ENCODE measurements at regions not wholly inside any gene's neighbourhood (a gene's known extent, or its start where the extent isn't known, plus 50 kb on each side); places are given as distances from the start of the nearest gene placed in this dataset.
"Not testable (repeated sequence)": the region's sequence is repeated elsewhere in the genome, so short reads cannot be mapped to it uniquely, and the experiment has no call there.

DNA sequence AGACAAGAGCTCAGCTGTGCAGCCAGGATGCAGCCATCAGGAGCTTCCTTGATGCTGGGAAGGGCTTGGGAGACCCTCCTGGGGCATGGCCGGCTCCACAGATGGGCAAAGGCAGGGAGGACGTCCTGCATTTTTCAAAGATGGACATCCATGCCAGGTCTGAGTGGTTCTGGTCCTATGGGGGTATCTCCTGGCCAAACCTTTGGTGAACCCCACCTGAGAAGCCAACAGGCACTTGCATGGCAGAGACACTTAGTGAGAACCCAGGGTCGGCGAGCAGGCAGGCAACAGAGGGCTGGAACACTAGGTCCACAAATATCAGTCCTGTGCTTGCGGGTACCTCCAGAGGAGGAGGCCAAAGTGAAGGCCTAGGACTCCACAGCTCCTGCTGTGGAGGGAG, 70.0 kb downstream of the KCTD15 start:
- H3K4me1 ChIP-seq (ENCODE audit: control insufficient read depth, insufficient read depth, low read length), result peaks cover 18% of the 10 kb centered on the region
- H3K9me3 ChIP-seq (ENCODE audit: control insufficient read depth, insufficient read depth, low read depth, low read length), result no peaks in the 10 kb centered on the region
- H3K36me3 ChIP-seq (ENCODE audit: control insufficient read depth, insufficient read depth, low read length), result no peaks in the 10 kb centered on the region
- no peak overlapping the region for H3K4me3 ChIP-seq (ENCODE audit: low read depth, low read length)
- no peak overlapping the region for H3K27ac ChIP-seq (ENCODE audit: low read depth, low read length)
- no peaks in the 10 kb centered on the region for H3K27me3 ChIP-seq (ENCODE audit: control insufficient read depth, insufficient read depth, low read length)
- no peak overlapping the region for H3K9ac ChIP-seq (ENCODE audit: low read length)

DNA sequence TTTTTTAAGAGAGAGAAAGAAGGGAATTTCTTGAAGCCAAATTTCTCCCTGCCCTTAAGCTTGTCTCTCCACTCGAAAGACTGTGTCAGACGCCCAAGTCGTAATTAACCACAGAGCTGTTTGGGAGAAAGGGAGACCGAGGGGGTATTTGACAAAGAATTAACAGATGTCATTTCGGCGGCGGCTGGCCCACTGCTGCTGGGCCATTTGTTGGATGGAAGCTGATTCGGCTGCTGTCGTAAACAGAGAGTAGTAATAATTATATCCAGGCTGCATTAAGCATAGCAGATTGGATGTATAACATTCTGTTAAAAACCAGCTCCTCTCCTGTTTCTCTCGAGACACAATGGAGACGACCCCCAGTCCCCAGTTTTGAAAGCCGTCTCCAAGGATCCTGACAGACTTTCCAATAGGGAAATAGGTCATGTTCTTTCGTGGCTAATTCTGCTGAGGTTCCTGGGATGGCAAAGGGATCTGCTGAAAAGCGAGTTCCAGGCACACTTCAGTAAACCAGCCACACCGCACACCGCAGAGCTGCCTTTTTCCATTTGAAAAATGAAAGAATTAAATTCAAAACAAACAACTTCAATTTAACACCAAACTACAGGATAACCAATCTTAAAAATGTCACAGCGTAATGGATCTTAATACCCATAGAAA, 71.5 kb downstream of the KCTD15 start:
- no peak overlapping the region for H3K4me3 ChIP-seq (ENCODE audit: low read depth, low read length)
- H3K4me1 ChIP-seq (ENCODE audit: control insufficient read depth, insufficient read depth, low read length), result peaks cover 18% of the 10 kb centered on the region
- no peak overlapping the region for H3K27ac ChIP-seq (ENCODE audit: low read depth, low read length)
- H3K9me3 ChIP-seq (ENCODE audit: control insufficient read depth, insufficient read depth, low read depth, low read length), result no peaks in the 10 kb centered on the region
- H3K27me3 ChIP-seq (ENCODE audit: control insufficient read depth, insufficient read depth, low read length), result no peaks in the 10 kb centered on the region
- no peak overlapping the region for H3K9ac ChIP-seq (ENCODE audit: low read length)
- no peaks in the 10 kb centered on the region for H3K36me3 ChIP-seq (ENCODE audit: control insufficient read depth, insufficient read depth, low read length)

DNA sequence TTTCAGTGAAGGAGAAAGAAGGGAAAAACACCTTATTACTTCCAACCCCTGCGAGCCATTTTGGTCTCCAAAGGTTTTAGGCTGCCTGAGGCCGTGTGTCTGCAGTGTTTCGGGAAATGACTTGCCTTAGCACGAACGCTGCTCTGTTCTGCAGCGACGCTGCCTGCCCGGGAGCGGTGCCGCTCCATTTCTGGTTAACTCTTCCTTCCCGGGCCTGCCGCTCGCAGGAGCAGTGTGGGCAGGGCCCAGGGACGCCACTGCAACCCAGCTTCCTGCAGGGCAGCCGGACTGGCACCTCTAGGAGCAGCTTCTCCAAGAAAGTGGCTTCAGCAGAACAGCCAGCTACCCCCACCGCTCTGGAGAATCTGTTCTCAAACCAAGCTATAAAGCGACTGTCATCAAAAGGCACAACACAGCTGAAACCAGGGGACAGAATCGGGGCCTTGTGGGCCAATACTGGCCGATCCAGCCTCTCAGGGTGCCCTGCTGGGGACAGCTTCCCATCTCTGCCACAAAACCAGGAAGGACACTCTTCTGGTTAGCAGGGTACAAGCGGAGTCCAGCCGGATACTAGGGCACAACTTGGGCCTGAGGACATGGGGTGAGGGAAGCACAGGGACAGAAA, 72.2 kb downstream of the KCTD15 start:
- H3K4me1 ChIP-seq (ENCODE audit: control insufficient read depth, insufficient read depth, low read length), result peaks cover 18% of the 10 kb centered on the region
- no peaks in the 10 kb centered on the region for H3K36me3 ChIP-seq (ENCODE audit: control insufficient read depth, insufficient read depth, low read length)
- H3K9me3 ChIP-seq (ENCODE audit: control insufficient read depth, insufficient read depth, low read depth, low read length), result no peaks in the 10 kb centered on the region
- no peak overlapping the region for H3K9ac ChIP-seq (ENCODE audit: low read length)
- H3K27me3 ChIP-seq (ENCODE audit: control insufficient read depth, insufficient read depth, low read length), result no peaks in the 10 kb centered on the region
- H3K4me3 ChIP-seq (ENCODE audit: low read depth, low read length), result no peak overlapping the region
- H3K27ac ChIP-seq (ENCODE audit: low read depth, low read length), result no peak overlapping the region

DNA sequence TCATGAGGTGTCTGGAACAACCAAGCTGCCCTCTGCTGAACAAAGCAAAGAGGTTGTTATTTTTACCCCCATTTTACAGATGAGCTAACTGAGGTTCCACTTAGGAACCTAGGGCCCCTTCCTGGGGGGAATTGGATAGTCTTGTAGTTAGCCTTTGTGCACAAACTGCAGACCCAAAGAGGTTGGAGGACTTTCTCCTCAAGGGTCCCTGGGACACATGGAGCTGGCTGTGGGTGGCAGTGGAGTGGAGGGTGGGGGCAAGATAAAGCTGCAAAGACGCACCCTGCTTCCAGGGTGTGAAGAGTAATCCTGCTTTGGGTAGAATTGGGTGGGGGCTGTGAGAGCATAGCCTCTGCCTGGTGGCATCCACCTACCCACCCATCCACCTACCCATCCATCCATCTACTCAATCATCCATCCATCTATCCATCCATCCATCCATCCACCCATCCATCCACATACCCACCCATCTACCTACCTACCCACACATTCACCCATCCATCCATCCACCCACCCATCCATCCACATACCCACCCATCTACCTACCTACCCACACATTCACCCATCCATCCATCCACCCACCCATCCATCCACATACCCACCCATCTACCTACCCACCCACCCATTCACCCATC, 73.7 kb downstream of the KCTD15 start:
- not testable (repeated sequence) for H3K9ac ChIP-seq (ENCODE audit: low read length); H3K9me3 ChIP-seq (ENCODE audit: control insufficient read depth, insufficient read depth, low read depth, low read length); H3K4me3 ChIP-seq (ENCODE audit: low read depth, low read length); H3K27ac ChIP-seq (ENCODE audit: low read depth, low read length); H3K27me3 ChIP-seq (ENCODE audit: control insufficient read depth, insufficient read depth, low read length); H3K36me3 ChIP-seq (ENCODE audit: control insufficient read depth, insufficient read depth, low read length)
- peaks cover 18% of the 10 kb centered on the region for H3K4me1 ChIP-seq (ENCODE audit: control insufficient read depth, insufficient read depth, low read length)

DNA sequence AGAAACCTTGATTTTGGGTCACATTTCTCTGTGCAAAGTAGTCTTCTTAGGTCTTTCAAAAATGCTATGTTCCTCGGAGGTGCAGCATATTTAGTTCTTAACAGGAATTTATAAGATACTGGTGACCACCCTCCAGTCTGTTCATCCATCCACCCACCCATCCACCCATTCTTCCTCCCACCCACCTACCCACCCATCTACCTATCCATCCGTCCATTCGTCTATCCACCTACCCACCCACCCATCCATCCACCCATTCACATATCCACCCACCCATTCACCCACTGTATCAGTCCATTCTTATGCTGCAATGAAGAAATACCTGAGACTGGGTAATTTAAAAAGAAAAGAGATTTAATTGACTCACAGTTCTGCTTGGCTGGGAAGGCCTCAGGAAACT, 74.9 kb downstream of the KCTD15 start:
- peaks cover 18% of the 10 kb centered on the region for H3K4me1 ChIP-seq (ENCODE audit: control insufficient read depth, insufficient read depth, low read length)
- no peaks in the 10 kb centered on the region for H3K9me3 ChIP-seq (ENCODE audit: control insufficient read depth, insufficient read depth, low read depth, low read length)

DNA sequence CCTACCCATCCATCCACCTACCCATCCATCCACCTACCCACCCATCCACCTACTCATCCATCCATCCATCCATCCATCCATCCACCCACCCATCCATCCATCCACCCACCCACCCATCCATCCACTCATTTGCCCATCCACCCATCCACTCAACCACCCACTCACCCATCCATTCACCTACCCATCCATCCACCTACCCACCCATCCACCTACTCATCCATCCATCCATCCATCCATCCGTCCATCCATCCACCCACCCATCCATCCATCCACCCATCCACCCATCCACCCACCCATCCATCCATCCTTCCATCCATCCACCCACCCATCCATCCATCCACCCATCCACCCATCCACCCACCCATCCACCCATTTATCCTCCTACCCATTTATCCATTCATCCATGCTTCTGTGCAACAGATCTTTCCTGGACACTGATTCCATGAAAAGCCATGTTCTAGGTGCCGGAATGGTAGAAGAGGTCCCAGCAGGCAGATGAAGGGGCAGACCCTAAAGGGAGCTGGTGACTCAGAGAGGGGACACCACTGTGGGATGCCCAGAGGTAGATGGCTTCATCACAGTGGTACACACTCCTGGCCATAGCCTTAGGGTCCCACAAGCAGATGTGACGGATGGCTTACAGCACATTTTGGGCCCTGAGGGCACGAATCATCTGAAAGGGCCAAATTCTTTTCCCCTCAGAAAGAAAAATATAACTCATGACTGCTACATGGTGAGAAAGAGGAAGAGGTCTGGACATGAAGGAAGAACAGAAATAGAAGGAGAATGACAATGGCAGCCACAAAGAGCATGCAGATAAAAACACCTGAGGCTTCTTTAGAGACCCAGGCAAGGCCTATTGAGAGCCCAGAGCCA, 76.0 kb downstream of the KCTD15 start:
- H3K4me3 ChIP-seq (ENCODE audit: low read depth, low read length), result no peak overlapping the region
- H3K9me3 ChIP-seq (ENCODE audit: control insufficient read depth, insufficient read depth, low read depth, low read length), result no peaks in the 10 kb centered on the region
- peaks cover 17% of the 10 kb centered on the region for H3K4me1 ChIP-seq (ENCODE audit: control insufficient read depth, insufficient read depth, low read length)
- no peak overlapping the region for H3K27ac ChIP-seq (ENCODE audit: low read depth, low read length)
- no peaks in the 10 kb centered on the region for H3K36me3 ChIP-seq (ENCODE audit: control insufficient read depth, insufficient read depth, low read length)
- no peak overlapping the region for H3K9ac ChIP-seq (ENCODE audit: low read length)
- no peaks in the 10 kb centered on the region for H3K27me3 ChIP-seq (ENCODE audit: control insufficient read depth, insufficient read depth, low read length)

More for the DNA sequence above, 74.9 kb downstream of the KCTD15 start:
- H3K36me3 ChIP-seq (ENCODE audit: control insufficient read depth, insufficient read depth, low read length), result no peaks in the 10 kb centered on the region
- H3K9ac ChIP-seq (ENCODE audit: low read length), result no peak overlapping the region
- H3K27me3 ChIP-seq (ENCODE audit: control insufficient read depth, insufficient read depth, low read length), result no peaks in the 10 kb centered on the region
- no peak overlapping the region for H3K4me3 ChIP-seq (ENCODE audit: low read depth, low read length)
- H3K27ac ChIP-seq (ENCODE audit: low read depth, low read length), result no peak overlapping the region

DNA sequence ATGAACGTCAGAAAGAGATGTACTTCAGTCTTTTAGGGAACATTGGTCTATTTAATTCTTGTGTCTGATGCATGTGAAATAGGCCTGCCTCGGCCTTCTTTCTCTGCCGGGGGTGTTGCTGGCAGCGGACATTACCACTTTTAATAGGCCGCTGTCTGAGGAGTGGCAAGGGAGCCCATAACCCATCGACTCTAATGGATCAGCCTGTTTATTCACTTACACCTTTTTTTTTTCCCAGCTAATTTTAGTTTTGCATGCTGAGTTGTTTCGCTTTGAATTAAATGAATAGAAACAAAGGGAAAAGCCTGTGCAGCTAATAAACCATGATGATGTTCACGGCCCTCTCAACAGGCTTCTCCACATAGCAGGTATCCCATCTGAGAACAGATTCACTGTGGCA, 78.4 kb downstream of the KCTD15 start:
- Histone ChIP-seq H3K36me3 (ENCODE audit: control insufficient read depth, insufficient read depth, low read length) (no peaks in the 10 kb centered on the region), H3K27ac (ENCODE audit: low read depth, low read length) (no peak overlapping the region), H3K4me1 (ENCODE audit: control insufficient read depth, insufficient read depth, low read length) (peaks cover 9% of the 10 kb centered on the region; the same call in 1 of the 2 replicates), H3K9me3 (ENCODE audit: control insufficient read depth, insufficient read depth, low read depth, low read length) (no peaks in the 10 kb centered on the region), H3K27me3 (ENCODE audit: control insufficient read depth, insufficient read depth, low read length) (no peaks in the 10 kb centered on the region), H3K4me3 (ENCODE audit: low read depth, low read length) (no peak overlapping the region), H3K9ac (ENCODE audit: low read length) (no peak overlapping the region)

DNA sequence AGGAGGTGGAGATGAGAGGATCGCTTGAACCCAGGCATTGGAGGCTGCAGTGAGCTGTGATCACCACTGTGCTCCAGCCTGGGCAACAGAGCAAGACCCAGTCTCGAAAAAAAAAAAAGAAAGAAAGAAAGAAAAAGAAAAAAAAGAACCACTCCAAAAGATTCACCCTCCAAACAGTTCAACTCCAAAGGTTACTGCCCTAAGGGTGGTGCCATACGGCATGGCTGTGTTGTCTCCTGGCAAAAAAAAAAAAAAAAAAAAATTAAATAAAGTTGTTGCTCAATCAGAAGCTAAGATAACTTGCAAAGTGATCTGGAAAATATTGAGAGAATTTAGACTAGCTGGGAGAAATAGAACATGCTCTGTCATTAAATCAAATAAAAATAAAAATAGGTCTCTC, 79.5 kb downstream of the KCTD15 start:
- no peaks in the 10 kb centered on the region for H3K9me3 ChIP-seq (ENCODE audit: control insufficient read depth, insufficient read depth, low read depth, low read length)
- H3K4me3 ChIP-seq (ENCODE audit: low read depth, low read length), result no peak overlapping the region
- H3K27ac ChIP-seq (ENCODE audit: low read depth, low read length), result no peak overlapping the region
- H3K9ac ChIP-seq (ENCODE audit: low read length), result no peak overlapping the region
- no peaks in the 10 kb centered on the region for H3K36me3 ChIP-seq (ENCODE audit: control insufficient read depth, insufficient read depth, low read length)
- no peaks in the 10 kb centered on the region for H3K27me3 ChIP-seq (ENCODE audit: control insufficient read depth, insufficient read depth, low read length)
- H3K4me1 ChIP-seq (ENCODE audit: control insufficient read depth, insufficient read depth, low read length), result peaks cover 10% of the 10 kb centered on the region; the same call in 1 of the 2 replicates

DNA sequence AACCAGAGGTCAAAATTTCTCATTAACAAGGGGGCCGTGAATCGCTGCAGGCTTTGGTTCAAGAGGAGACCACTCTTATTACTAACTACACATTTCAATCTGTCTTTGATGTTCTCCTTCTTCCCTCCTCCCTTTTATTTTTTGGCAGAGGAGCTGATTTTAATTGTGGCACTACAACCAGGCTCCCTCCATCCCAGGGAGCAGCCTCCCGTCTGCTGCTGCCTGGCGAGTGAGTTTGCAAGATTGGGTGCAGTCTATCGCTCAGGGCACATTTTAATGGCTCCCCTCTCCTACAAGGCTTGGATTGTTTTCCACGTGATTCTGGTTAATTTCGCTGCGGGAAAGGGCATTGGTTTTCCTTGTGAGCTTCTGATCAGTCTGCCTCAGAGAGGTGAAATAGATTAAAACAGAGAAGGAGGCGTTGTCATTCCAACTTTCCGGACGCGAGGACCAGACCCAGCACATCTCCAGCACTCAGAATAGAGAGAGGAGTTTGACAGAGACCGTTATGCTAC, 81.4 kb downstream of the KCTD15 start:
- Histone ChIP-seq H3K27me3 (ENCODE audit: control insufficient read depth, insufficient read depth, low read length) (no peaks in the 10 kb centered on the region), H3K27ac (ENCODE audit: low read depth, low read length) (no peak overlapping the region), H3K36me3 (ENCODE audit: control insufficient read depth, insufficient read depth, low read length) (no peaks in the 10 kb centered on the region), H3K9me3 (ENCODE audit: control insufficient read depth, insufficient read depth, low read depth, low read length) (no peaks in the 10 kb centered on the region), H3K9ac (ENCODE audit: low read length) (no peak overlapping the region), H3K4me1 (ENCODE audit: control insufficient read depth, insufficient read depth, low read length) (peaks cover 14% of the 10 kb centered on the region; the same call in 1 of the 2 replicates), H3K4me3 (ENCODE audit: low read depth, low read length) (no peak overlapping the region)

DNA sequence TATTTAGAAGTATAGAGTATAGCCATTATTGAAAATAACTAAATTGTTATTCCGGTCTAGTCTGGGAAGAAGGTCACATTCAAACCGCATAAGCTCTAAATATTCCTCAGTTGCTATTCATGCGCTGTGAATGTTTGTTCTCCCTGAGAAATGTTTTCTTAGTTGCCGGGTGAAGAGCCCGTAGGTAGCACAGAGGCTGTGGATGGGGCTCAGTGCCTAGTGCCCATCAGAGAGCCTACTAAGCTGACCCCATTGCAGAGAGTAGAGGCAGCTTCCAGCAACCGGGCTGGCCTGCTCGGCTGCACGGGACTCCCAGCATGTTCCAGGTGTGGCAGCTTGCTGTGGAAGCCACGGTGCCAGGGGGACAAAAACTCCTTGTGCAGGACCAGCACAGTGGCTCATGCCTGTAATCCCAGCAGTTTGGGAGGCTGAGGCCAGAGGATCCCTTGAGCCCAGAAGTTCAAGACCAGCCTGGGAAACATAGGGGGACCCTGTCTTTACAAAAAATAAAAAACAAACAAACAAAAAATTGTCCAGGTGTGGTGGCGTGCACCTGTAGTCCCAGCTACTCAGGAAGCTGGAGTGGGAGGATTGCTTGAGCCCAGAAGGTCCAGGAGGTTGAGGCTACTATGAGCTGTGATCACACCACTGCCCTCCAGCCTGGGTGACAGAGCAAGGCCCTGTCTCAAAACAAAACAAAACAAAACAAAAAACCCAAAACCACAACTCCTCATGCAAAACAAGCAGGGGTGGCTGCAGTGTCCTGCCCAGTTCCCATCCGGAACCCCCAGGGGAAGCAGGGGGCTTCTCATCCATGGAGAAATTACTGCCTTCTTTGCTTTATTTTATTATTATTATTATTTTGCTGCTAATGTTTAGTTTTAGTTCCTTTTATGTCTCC, 82.5 kb downstream of the KCTD15 start:
- Histone ChIP-seq H3K27me3 (ENCODE audit: control insufficient read depth, insufficient read depth, low read length) (no peaks in the 10 kb centered on the region), H3K9ac (ENCODE audit: low read length) (no peak overlapping the region), H3K4me1 (ENCODE audit: control insufficient read depth, insufficient read depth, low read length) (peaks cover 25% of the 10 kb centered on the region), H3K36me3 (ENCODE audit: control insufficient read depth, insufficient read depth, low read length) (no peaks in the 10 kb centered on the region), H3K4me3 (ENCODE audit: low read depth, low read length) (no peak overlapping the region), H3K9me3 (ENCODE audit: control insufficient read depth, insufficient read depth, low read depth, low read length) (no peaks in the 10 kb centered on the region), H3K27ac (ENCODE audit: low read depth, low read length) (no peak overlapping the region)
